HEK293T (cell line): ENCODE measurements at regions not wholly inside any gene's neighbourhood (a gene's known extent, or its start where the extent isn't known, plus 50 kb on each side); places are given as distances from the start of the nearest gene placed in this dataset.

Source experiments
- ARNT ChIP-seq: fragments of 450-650 bp; IDR thresholded peaks from 2 replicates; pipeline ENCODE4 v1.6.1; 2017; ENCODE audit warnings: mild to moderate bottlenecking
- FOXK2 ChIP-seq: fragments of 450-650 bp; IDR thresholded peaks from 2 replicates; pipeline ENCODE4 v1.6.1; 2016; ENCODE audit warnings: mild to moderate bottlenecking

GRCh38 chr1:93800856-93801255 lies 78.2 kb downstream of the DNTTIP2 start:
- no peak for TF ChIP-seq FOXK2
- no peak for TF ChIP-seq ARNT
